Testis (tissue), 2 donors: ENCODE measurements at regions not wholly inside any gene's neighbourhood (a gene's known extent, or its start where the extent isn't known, plus 50 kb on each side); places are given as distances from the start of the nearest gene placed in this dataset.

ENCODE experiments used
- DNase-seq: peaks from one replicate; pipeline ENCODE4 v3.0.0-alpha.2; 2019
- H3K27ac ChIP-seq, 2 donors: fragments of 200-600 bp; sonication (generic); one replicate each; pipeline ENCODE4 v1.5.1; 2019
- H3K27me3 ChIP-seq: fragments of 200-600 bp; sonication (generic); one replicate; pipeline ENCODE4 v1.5.1; 2019
- H3K36me3 ChIP-seq: fragments of 200-600 bp; sonication (generic); one replicate; pipeline ENCODE4 v1.5.1; 2017; ENCODE audit warnings: low read depth; ENCODE audit errors: missing control alignments
- H3K4me1 ChIP-seq: fragments of 200-600 bp; sonication (generic); one replicate; pipeline ENCODE4 v1.5.1; 2019
- H3K4me3 ChIP-seq, 2 donors: fragments of 200-600 bp; sonication (generic); one replicate each; pipeline ENCODE4 v1.5.1; 2017 to 2019
- H3K9me3 ChIP-seq: fragments of 200-600 bp; sonication (generic); one replicate; pipeline ENCODE4 v1.5.1; 2017
- CTCF ChIP-seq, 3 experiments: fragments of 450-650 bp in 2 of 3; fragments of 200-600 bp in 1 of 3; sonication (generic) in 1 of 3; IDR thresholded peaks; one replicate each; pipeline ENCODE4 v1.5.1; 2016 to 2019; ENCODE audit warnings: antibody characterized with exemption in 3 of 3, mild to moderate bottlenecking in 2 of 3, moderate library complexity in 1 of 3
- POLR2A ChIP-seq: fragments of 450-650 bp; IDR thresholded peaks from one replicate; pipeline ENCODE4 v1.6.1; 2017; ENCODE audit warnings: antibody characterized with exemption, mild to moderate bottlenecking, moderate library complexity
- WGBS, 2 donors: methylation state at CpG; one replicate each; pipeline ENCODE4 v1.1.5; 2018; 5-methylcytosine and 5-hydroxymethylcytosine counted together
- intact Hi-C: fragments of 100-400 bp; cut with DNase I; formaldehyde crosslinking; loops from one replicate; pipeline ENCODE4 v1.15.1; 2023; ENCODE audit warnings: low total_unique reads

GRCh38 chr2:19272039-19272438 lies 86.4 kb downstream of the OSR1 start:
- Histone ChIP-seq H3K4me1 (no peaks in the 10 kb centered on the region), H3K36me3 (no peaks in the 10 kb centered on the region), H3K9me3 (no peaks in the 10 kb centered on the region), H3K27ac (no peak overlapping the region), H3K27me3 (no peaks in the 10 kb centered on the region), H3K4me3 (no peak overlapping the region)
- intact Hi-C loops = no loop called here
- no peak for TF ChIP-seq CTCF (IDR thresholded peaks at IDR 0.05)
- TF ChIP-seq POLR2A = no peak
- DNase-seq = no peak
- 69 to 74% methylated on average over 4 of the region's 4 CpGs for WGBS, 2 donors

- no peak overlapping the region for H3K27ac ChIP-seq
- H3K9me3 ChIP-seq = no peaks in the 10 kb centered on the region
- no peak for TF ChIP-seq CTCF (IDR thresholded peaks at IDR 0.05)
- TF ChIP-seq POLR2A = no peak
- H3K27me3 ChIP-seq = no peaks in the 10 kb centered on the region
- intact Hi-C loops = no loop called here
- no peak for DNase-seq
- H3K36me3 ChIP-seq = no peaks in the 10 kb centered on the region
- no peaks in the 10 kb centered on the region for H3K4me1 ChIP-seq
- 74 to 80% methylated on average over 6 of the region's 6 CpGs for WGBS, 2 donors
- H3K4me3 ChIP-seq = no peak overlapping the region
Measured at GRCh38 chr2:19264852-19265251, 93.6 kb downstream of the OSR1 start.

- intact Hi-C loops = no loop called here
- no peak overlapping the region for H3K4me3 ChIP-seq
- no peaks in the 10 kb centered on the region for H3K27me3 ChIP-seq
- H3K36me3 ChIP-seq = no peaks in the 10 kb centered on the region
- TF ChIP-seq CTCF (IDR thresholded peaks at IDR 0.05) = no peak
- no peak for TF ChIP-seq POLR2A
- DNase-seq = no peak
- no peak overlapping the region for H3K27ac ChIP-seq
- no peaks in the 10 kb centered on the region for H3K9me3 ChIP-seq
- 99 to 100% methylated on average over 7 of the region's 7 CpGs for WGBS, 2 donors
- no peaks in the 10 kb centered on the region for H3K4me1 ChIP-seq
Measured at GRCh38 chr2:19262150-19262549, 96.3 kb downstream of the OSR1 start.

GRCh38 chr2:19261061-19261460 lies 97.4 kb downstream of the OSR1 start:
- Histone ChIP-seq H3K4me3 (no peak overlapping the region), H3K27ac (no peak overlapping the region), H3K4me1 (no peaks in the 10 kb centered on the region), H3K9me3 (no peaks in the 10 kb centered on the region), H3K27me3 (no peaks in the 10 kb centered on the region), H3K36me3 (no peaks in the 10 kb centered on the region)
- WGBS, 2 donors = 82 to 89% methylated on average over 4 of the region's 4 CpGs
- intact Hi-C loops = no loop called here
- TF ChIP-seq CTCF (IDR thresholded peaks at IDR 0.05) (no peak), POLR2A (no peak)
- DNase-seq = no peak

- intact Hi-C loops = no loop called here
- Histone ChIP-seq H3K4me1 (peaks cover 10% of the 10 kb centered on the region), H3K36me3 (no peaks in the 10 kb centered on the region), H3K9me3 (no peaks in the 10 kb centered on the region), H3K27me3 (no peaks in the 10 kb centered on the region), H3K27ac (no peak overlapping the region), H3K4me3 (no peak overlapping the region)
- DNase-seq = no peak
- WGBS, 2 donors = 63 to 68% methylated on average over 3 of the region's 3 CpGs
- TF ChIP-seq CTCF (IDR thresholded peaks at IDR 0.05) (no peak), POLR2A (no peak)
Measured at GRCh38 chr2:19256121-19256601, 102.3 kb downstream of the OSR1 start.
